CD4-positive, alpha-beta T cell treated with Interleukin-10 for 1 hour (primary cell): ENCODE measurements at regions not wholly inside any gene's neighbourhood (a gene's known extent, or its start where the extent isn't known, plus 50 kb on each side); places are given as distances from the start of the nearest gene placed in this dataset.
"Not testable (repeated sequence)": the region's sequence is repeated elsewhere in the genome, so short reads cannot be mapped to it uniquely, and the experiment has no call there.

Experiments used
- DNase-seq: peaks from one replicate; pipeline ENCODE4 v3.0.0-alpha.2; 2020

DNA sequence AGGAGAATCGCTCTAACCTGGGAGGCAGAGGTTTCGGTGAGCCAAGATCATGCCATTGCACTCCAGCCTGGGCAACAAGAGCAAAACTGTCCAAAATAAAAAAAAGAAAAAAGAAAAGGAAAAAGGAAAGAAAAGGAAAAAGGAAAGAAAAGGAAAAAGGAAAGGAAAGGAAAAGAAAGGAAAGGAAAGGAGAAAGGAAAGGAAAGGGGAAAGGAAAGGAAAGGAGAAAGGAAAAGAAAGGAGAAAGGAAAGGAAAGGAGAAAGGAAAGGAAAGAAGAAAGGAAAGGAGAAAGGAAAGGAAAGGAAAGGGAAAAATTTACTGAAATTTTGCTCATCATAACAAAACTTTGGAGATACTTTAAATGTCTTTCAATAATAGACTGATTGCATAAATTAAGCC is 391.3 kb upstream of the GYPC start:
- DNase-seq = no peak

DNA sequence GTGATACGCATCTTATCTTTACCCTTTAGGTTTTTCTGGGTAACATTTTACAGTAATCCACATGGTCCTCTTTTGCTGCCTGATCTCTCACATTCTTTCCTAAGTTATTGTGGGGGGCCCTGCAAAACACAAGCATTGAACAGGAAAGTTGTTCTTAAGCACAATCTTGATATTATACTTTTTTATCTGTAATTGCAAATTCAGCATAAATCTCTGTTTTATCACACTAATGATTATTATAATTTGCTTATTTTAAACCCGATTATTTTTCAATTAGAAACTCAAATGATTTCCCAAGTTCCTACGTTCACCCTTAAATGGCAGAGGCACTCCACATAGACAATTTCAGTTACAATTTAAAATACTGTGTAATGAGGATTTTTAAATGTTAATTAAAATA is 386.0 kb upstream of the GYPC start:
- no peak for DNase-seq

DNA sequence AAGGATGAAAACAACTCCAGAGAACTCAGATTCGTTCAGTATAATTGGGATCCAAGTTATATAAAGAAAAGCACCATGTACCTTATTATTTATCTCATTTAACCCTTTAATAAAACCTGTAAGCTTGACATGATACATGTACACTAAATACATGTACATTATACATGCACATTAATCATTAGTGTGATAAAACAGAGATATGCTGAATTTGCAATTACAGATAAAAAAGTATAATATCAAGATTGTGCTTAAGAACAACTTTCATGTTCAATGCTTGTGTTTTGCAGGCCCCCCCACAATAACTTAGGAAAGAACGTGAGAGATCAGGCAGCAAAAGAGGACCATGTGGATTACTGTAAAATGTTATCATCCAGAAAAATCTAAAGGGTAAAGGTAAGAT is 385.4 kb upstream of the GYPC start:
- no peak for DNase-seq

DNA sequence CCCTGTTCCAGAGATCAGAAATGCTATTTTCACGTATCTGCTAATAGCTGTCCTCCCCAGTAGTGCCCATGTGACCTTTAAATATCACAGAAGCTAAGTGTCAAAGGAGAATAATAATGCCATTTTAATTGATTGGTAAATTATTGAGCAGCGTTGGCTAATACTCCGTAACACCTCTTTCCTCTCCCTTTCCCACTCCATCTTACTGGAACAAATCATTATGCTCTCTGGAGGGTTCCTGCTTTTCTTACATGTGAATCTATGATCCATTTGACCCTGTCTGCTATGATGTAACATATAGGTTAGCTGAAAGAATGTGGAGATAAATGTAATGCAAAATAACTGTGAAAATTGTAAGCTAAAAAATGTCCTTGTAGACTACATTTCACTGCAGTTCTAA is 383.6 kb upstream of the GYPC start:
- no peak for DNase-seq

DNA sequence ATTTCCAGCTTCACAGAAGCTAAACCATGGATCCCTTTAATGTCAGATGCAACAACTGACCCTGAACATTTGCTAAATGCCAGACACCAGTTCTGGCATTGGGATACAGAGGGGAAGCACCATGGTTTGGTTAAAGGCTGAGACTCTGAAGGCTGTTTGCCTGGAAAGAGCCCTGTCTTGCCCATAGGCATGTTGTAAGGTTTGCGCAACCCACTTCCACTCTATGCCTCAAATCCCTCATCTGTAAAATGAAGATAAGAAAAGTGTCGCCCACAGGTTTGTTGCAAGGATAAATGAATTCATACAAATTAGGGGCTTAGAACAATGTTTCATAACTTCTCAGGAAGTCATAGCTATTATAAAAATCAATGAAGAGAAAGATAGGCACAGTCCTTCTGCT is 380.9 kb upstream of the GYPC start:
- no peak for DNase-seq

DNA sequence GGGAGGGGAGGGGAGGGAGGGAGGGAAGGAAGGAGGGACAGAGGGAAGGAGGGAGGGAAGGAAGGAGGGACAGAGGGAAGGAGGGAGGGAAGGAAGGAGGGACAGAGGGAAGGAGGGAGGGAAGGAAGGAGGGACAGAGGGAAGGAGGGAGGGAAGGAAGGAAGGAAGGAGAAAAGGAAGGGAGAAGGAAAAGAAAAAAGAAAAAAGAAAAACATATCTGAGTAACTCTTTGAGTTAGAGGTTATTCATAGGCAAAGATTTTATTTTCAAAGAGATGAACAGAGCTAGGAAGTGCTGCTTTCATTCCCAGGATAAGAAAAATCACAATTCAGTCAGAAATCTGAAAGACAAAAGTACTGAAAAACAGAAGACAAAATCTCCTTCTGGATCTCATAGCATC is 379.7 kb upstream of the GYPC start:
- not testable (repeated sequence) for DNase-seq

DNA sequence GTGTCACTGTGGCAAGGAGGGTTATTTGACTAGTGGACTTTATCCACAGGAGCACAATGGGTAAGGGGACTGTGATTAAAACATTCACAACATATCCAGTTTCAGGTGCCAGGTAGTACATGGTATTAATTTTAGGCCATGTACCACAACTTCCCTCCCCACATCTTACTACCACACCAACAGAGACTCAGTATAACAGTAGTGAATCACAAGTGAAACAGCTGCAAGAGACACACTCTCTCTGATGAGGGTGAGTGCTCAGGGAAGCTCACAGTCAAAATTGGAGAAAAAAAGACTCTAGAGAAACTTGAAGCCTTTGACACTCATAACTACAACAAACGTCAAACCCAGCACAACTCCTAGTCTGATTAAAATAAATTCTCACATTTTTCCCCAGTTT is 367.6 kb upstream of the GYPC start:
- DNase-seq = no peak

DNA sequence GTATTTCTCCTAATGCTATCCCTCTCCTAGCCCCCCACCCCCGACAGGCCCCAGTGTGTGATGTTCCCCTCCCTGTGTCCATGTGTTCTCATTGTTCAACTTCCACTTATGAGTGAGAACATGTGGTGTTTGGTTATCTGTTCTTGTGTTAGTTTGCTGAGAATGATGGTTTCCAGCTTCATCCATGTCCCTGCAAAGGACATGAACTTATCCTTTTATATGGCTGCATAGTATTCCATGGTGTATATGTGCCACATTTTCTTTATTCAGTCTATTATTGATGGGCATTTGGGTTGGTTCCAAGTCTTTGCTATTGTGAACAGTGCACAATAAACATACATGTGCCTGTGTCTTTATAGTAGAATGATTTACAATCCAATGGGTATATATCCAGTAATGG is 362.0 kb upstream of the GYPC start:
- DNase-seq = not testable (repeated sequence)

DNA sequence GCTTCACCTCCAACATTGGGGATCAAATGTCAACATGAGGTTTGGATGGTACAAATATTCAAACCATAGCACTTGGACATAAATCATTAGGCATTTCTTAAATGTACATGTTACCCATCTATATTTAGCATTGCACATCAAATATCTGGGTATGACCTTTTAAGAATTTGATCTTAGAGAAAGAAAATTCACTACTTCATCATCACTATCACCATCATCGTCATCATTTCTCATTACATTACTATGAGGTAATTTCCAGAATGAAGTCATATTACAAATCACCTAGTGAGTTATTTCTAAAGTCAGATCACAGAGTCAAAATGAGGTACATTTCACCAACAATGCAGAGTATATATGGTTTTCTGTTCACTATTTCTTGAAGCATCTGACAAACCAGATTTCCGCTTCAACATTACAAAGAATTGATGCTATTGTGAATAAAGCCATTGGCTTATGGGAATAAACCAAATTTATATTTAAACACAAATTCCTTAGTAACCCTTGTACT is 356.4 kb upstream of the GYPC start:
- DNase-seq = no peak

DNA sequence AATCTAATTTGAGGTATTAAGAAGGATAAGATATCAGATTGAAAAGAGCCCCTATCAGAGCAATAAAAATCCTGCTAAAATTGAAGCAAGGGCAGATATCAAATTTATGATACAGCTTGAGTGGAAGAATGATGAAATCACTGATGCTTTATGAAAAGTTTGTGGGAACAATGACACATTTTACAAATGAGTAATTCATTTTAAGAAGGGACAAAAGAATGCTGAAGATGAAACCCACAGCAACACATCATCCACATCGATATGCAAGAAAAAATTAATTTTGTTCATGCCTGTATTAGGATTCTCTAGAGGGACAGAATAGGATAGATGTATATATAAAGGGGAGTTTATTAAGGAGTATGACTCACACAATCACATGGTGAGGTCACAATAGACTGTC is 355.6 kb upstream of the GYPC start:
- no peak for DNase-seq

DNA sequence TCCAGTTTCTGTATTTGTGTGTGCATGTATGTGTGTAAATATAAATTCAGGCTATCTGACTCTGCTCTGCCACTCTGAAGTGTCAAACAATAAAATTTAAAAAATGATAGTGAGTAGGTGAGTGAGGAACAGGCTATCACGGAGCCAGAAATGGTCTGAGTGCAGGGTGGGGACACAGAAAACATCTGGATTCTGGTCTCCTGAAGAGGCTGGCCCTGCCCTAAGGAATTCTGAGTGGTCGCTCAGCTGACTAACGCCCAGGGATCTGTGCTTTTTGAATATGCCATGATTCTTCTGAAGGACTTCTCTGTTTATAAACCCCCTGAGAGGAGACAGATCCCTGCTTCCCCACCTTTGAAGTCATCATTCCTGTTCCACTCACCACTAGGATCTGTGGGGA is 353.9 kb upstream of the GYPC start:
- no peak for DNase-seq

DNA sequence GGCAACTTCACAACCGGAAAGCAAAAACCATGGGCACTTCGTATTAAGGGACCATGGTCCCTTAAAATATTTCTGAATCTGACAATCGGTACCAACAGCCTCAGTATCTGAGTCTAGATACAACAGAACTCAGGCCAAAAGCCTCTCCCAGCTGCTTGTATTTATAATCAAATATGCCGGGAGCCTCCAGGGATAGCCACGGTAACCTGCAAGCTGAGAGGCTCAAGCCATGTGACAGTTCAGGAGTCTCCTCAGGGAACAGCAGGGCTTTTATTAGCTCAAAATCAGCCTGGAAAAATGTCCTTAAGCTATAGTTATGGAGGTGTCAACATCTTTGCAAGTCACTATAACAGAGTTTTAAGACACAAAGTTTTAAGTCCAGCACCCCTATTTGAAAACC is 352.8 kb upstream of the GYPC start:
- DNase-seq = no peak

DNA sequence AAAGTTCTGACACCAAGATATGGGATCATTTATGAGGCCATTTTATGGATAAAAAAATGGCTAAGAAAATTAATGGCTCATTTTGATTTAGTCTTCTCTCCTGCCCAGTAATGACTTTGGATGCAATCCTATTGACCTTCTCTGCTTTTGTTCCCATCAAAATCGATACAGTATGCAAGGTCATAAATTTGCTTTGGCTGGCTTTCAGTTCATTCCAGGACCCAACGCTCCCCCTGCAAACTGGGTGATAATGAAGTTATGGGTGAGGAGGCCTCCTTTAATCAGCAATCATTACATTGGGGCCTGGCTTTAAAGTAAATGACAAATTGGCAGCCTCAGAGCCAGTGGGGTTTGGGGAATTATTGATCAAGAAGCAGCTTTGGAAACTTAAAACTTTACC is 351.8 kb upstream of the GYPC start:
- no peak for DNase-seq

DNA sequence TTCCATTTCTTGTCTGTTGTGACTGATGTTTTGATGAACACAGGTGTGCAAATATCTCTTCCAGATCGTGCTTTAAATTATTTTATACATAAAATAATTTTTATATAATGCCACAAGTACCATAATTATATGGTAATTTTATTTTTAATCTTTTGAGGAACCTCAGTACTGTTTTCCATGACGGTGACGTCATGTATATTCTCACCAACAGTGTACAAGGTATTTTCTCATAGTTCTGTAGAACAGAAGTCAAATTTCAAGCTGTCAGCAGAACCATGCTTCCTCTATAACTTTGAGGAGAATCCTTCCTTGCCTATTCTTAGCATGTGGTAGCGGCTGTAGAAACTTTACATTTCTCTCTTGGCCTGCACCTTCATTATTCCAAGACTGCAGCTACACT is 349.4 kb upstream of the GYPC start:
- DNase-seq = no peak

DNA sequence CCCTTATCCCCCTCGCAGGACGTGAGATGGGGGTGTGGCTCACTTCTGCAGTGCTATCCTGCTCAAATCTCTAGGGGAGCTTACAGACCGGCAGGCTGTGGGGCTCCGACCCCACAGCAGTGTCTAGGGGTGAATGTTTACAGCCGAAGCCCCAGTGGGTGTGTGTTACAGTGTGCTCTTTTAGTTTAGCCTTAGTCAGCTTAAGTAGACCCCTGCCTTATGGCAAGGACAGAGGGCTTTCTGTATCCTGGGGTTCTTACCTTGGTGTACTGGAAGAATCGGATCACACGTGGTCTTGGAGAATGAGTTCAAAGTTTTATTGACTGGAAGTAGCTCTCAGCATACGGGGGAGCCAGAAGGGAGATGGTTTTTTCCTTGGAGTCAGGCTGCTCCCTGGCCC is 348.2 kb upstream of the GYPC start:
- DNase-seq = no peak

DNA sequence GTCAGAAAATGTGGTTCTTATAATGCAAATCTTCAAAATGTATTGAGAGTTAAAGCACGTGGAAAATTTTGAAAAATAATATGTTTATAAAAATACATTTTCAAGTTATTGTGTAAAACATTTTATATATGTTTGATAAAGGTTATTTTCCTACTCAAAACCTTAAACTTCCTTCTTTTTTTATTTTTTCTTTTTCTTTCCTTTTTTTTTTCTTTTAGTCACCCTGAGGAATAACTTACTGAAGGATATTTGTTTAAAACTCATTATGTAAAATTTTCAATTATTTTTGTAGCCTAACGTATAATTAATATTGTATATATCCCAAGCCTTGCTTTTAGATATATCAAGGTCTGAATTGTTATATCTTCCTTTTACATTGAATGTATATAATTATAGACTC is 346.8 kb upstream of the GYPC start:
- no peak for DNase-seq

DNA sequence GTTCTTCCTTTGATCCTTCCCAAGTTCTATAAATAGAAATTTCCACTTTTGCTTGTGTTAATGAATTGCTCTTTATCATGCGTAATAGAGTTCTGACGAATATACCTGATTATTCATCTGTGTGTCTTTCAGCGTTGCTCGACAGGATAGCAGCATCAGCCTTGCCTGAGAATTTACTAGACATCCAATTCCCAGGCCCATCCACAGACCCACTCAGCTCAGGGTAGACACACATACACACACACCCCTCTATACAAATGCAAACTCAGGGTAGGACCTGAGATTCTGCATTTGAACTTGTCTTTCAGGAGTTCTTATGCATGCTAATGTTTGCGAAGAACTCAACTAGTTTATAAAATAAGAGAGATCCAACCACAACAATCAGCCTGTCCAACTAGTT is 343.4 kb upstream of the GYPC start:
- no peak for DNase-seq

DNA sequence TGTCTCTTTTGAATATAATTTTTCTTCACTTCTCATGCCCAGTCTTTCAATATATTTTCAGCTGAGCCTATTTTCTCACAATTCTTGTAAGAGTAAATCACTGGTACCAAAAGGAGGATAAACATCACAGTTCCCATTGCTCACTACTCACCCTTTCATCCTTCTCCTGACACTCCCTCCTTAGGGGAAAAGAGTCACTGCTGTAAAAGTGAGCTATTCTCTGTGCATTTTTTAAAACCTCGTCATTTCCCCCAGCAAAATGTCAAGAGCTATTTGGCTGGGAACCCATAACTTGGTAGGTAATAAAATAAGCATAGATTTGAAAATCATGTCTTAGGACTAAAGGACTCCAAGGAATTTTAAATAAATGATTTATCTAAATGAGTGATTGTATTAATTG is 340.1 kb upstream of the GYPC start:
- DNase-seq = no peak

DNA sequence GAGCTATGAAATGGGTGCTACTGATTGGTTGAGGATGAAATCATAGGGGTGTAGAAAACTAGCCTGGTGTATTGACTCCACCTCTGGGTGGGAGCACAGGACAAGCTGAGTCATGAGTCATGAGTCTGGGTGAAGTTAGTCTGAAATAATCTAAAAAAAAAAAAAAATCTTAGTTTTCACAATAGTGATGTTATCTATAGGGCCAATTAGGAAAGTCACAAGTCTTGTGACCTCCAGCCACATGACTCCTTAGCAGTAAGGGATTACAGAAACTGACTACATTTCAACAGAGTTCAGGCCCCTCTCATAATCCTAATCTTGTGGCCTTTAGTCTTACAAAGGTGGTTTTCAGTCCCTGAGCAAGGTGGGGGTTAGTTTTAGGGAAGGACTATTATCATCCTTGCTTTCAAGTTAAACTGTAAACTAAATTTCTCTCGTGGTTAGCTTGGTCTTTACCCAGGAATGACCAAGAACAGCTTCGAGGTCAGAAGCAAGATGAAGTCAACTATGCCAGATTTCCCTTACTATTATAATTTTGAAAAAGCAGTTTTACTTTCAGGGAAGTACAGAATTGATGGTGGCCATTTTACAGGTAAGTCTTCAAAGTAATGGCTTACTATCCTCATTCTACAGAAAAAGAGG is 338.0 kb upstream of the GYPC start:
- no peak for DNase-seq

DNA sequence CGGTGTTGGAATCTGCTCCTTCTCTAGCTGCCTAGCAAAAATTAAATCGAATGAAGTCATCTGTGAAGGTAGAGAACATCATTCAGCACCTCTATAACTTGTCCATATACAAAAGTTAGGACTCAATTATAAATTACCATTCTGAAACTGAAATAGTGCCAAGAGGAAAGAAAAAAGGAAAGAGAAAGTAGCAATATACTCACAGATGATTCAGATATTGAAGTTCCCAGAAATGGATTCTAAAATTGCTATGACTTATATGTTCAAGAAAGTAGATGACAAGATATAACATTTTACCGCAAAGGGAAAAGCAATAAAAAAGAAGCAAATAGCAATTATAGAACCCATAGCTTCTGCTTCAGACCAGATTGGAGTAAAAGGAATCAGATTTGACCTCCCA is 333.6 kb upstream of the GYPC start:
- DNase-seq = no peak

DNA sequence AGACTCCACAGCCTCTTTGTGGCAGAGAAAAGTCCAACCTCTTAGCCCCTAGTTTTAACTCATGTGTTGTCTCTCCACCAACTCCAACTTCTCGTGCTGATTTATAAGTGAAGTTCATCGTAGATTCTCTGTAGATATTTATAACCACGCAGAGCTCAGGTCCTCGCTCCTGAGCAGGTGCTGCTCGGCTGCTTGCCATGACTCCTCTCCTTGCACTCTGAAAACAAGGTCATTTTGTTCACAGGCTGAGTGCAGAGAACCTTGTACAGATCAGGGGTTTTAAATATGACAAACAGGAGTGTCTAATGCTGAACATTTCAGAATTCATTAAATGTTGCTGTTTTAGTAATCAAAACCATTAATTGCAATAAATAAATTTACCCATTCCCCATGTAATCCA is 330.8 kb upstream of the GYPC start:
- no peak for DNase-seq

DNA sequence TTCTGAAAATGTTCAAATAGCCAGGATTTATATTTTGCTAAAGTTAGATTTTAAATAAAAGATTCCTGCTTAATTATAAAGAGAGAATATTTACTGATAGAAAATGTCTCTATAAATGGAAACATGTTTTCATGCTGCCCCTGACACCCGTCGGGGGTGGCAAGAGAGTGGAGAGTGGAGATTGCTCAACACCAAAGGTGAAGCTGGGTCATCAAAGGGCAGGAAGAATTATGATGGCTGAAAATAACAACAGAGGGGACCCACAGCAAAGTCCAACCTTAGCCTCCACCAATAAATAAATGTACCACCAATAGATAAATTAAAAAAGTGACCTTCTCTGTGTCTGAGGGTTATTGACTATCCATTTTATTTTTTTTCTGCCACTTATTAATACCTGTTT is 326.8 kb upstream of the GYPC start:
- no peak for DNase-seq

DNA sequence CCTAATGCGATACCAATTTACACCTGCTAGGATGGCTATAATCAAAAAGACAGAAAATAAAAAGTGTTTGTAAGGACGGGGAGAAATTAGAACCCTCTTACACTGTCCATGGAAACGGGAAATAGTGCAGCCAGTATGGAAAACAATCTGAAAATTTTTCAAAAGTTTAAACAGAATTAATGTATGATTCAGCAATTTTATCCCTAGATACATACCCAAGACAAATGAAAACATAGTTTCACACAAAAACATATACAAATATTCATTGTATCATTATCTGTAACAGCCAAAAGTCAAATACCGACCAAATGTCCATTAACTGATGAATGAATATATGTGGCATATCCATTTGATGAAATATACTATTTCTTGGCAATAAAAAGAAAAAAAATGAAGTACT is 313.5 kb upstream of the GYPC start:
- DNase-seq = no peak

DNA sequence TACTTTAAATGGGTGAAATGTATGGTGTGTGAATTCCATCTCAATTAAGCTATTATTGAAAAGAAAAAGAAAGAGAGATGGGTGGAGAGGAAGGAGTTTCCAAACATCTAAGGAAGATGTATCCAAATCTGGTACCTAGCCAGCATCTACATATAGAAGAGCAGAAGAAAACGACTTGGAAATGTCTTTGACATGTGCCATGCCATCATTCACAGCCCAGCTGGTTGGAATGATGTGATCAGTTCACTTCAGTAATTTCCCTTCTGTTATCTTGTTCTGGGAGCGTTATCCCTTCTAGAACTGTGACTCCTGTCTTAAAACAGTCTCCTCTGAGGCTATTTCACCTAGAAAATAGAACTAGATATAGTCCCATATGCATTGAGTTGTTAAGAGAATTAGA is 312.8 kb upstream of the GYPC start:
- no peak for DNase-seq

DNA sequence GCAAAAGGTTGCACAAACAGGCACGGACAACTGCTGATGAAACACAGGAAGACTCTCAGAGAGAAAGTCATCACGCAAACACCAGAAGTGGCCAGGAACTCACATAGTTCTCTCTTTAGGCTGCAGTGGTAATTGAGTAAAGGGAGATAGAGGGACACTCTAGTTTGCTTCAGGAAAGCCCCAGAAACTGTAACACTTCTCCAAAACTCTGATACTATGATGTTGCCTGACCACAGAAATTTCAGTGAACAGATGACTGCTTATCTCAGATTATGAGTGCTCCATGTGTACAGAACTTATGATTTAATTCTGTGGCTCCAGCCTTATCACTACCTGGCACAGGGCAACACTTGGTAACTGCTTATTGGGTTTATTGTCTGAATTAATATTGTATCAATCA is 311.5 kb upstream of the GYPC start:
- DNase-seq = no peak

DNA sequence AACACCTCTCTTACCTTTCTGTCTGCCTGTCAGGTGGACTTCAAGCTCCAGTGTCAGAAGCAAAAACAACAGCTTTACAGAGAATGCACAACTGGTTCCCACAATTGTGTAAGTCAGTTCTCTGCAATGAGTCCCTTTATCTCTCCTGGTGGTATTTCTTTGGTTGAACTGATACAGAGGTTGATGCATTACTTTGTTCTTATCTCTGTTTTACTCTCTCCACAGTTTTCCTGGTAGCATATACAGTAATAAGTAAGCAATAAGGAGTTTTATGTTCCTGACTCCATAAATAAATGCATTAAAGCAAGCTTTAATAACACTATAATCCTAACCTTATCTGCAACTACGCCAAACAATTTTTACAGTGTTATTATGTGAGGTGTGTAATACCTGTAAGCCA is 310.3 kb upstream of the GYPC start:
- DNase-seq = no peak
